PC-3 (cell line): ENCODE measurements at regions not wholly inside any gene's neighbourhood (a gene's known extent, or its start where the extent isn't known, plus 50 kb on each side); places are given as distances from the start of the nearest gene placed in this dataset.

Experiments used
- CTCF ChIP-seq: fragments of 300-600 bp; sonication (generic); conservative IDR thresholded peaks from 2 replicates; pipeline ENCODE4 v1.5.1; 2017; ENCODE audit warnings: antibody characterized with exemption, low read depth, mild to moderate bottlenecking, low read length
- EZH2 ChIP-seq: fragments of 300-600 bp; sonication (generic); IDR thresholded peaks from one replicate; pipeline ENCODE4 v1.6.1; 2017; ENCODE audit warnings: antibody characterized with exemption, mild to moderate bottlenecking, low read length; ENCODE audit not compliant: unreplicated experiment

GRCh38 chr1:186730951-186731729, 50.9 kb upstream of the PTGS2 start:
- TF ChIP-seq CTCF (no peak), EZH2 (no peak)
